ENCODE measurements at regions not wholly inside any gene's neighbourhood (a gene's known extent, or its start where the extent isn't known, plus 50 kb on each side); places are given as distances from the start of the nearest gene placed in this dataset.

- TF ChIP-seq NFYB (IDR thresholded peaks at IDR 0.05; ENCODE audit: insufficient read depth, low read depth, low read length): no peak
- no peak for TF ChIP-seq E2F8 (IDR thresholded peaks at IDR 0.05; ENCODE audit: low read depth, partially characterized antibody)
- TF ChIP-seq RAD51 (IDR thresholded peaks at IDR 0.05): no peak
- no peak for TF ChIP-seq USF2 (IDR thresholded peaks at IDR 0.05; ENCODE audit: borderline replicate concordance, low read depth, low read length)
- no peak for TF ChIP-seq USF1 (IDR thresholded peaks at IDR 0.05; ENCODE audit: borderline replicate concordance, extremely low read length, insufficient read depth, low read depth, low read length)
- no peak for TF ChIP-seq MTA3 (IDR thresholded peaks at IDR 0.05; ENCODE audit: borderline replicate concordance, low read length)
- TF ChIP-seq RB1 (IDR thresholded peaks at IDR 0.05; ENCODE audit: borderline replicate concordance): no peak
- no peak for TF ChIP-seq TBL1XR1 (IDR thresholded peaks at IDR 0.05; ENCODE audit: low read depth, low read length)
Observed at GRCh38 chr12:92606956-92607355, 95.8 kb upstream of the PLEKHG7 start (continued).

Data from GM12878 (cell line).